Left lobe of liver (tissue), 2 donors: ENCODE measurements at regions not wholly inside any gene's neighbourhood (a gene's known extent, or its start where the extent isn't known, plus 50 kb on each side); places are given as distances from the start of the nearest gene placed in this dataset.
"Not testable (repeated sequence)": the region's sequence is repeated elsewhere in the genome, so short reads cannot be mapped to it uniquely, and the experiment has no call there.

ENCODE experiments used
- ATAC-seq: fragments of 200-7000 bp; cut with Tn5 transposase; one replicate; pipeline ENCODE4 v1.9.1; 2020; ENCODE audit warnings: mild to moderate bottlenecking, moderate library complexity
- DNase-seq: peaks from one replicate; pipeline ENCODE4 v3.0.0-alpha.2; 2020; ENCODE audit warnings: low spot score
- donor health status: DM: no; HTN: no; CAD: no; lungs with moderate emphysema.
- donor health status: DM: no; HTN: yes; CAD: no.

- ATAC-seq, result no peak
- no peak for DNase-seq
These were observed 56.3 kb downstream of the SOX14 start for GRCh38 chr3:137820366-137820765.

GRCh38 chr3:137835096-137835495 lies 71.0 kb downstream of the SOX14 start:
- ATAC-seq (no peak), DNase-seq (no peak)

GRCh38 chr3:137845194-137845593 lies 81.1 kb downstream of the SOX14 start:
- DNase-seq (no peak), ATAC-seq (no peak)

GRCh38 chr3:137845666-137846065 lies 81.6 kb downstream of the SOX14 start:
- DNase-seq (no peak), ATAC-seq (no peak)

GRCh38 chr3:137852391-137852830 lies 88.3 kb downstream of the SOX14 start:
- DNase-seq (no peak), ATAC-seq (no peak)

- ATAC-seq, result no peak
These were observed 90.6 kb downstream of the SOX14 start for GRCh38 chr3:137854533-137855261.

GRCh38 chr3:137866001-137866400 lies 101.9 kb downstream of the SOX14 start:
- DNase-seq (no peak), ATAC-seq (no peak)

More at GRCh38 chr3:137854533-137855261, 90.6 kb downstream of the SOX14 start:
- DNase-seq, result no peak

- ATAC-seq, result no peak
- no peak for DNase-seq
These were observed 102.8 kb downstream of the SOX14 start for GRCh38 chr3:137866933-137867332.

- no peak for ATAC-seq
- no peak for DNase-seq
These were observed 103.5 kb downstream of the SOX14 start for GRCh38 chr3:137867611-137868010.

GRCh38 chr3:137869022-137869421 lies 104.9 kb downstream of the SOX14 start:
- DNase-seq (no peak), ATAC-seq (no peak)

- DNase-seq, ATAC-seq: not testable (repeated sequence)
These were observed 108.5 kb downstream of the SOX14 start for GRCh38 chr3:137872589-137872988.

GRCh38 chr3:137896842-137897241 lies 113.1 kb upstream of the CLDN18 start:
- ATAC-seq, DNase-seq: not testable (repeated sequence)

GRCh38 chr3:137906985-137907649 lies 102.8 kb upstream of the CLDN18 start:
- no peak for DNase-seq

GRCh38 chr3:137924628-137925027 lies 85.3 kb upstream of the CLDN18 start:
- DNase-seq, result no peak
- no peak for ATAC-seq

More at GRCh38 chr3:137906985-137907649, 102.8 kb upstream of the CLDN18 start:
- no peak for ATAC-seq

GRCh38 chr3:137925080-137925479 lies 84.9 kb upstream of the CLDN18 start:
- DNase-seq, result no peak
- no peak for ATAC-seq

GRCh38 chr3:137926991-137927390 lies 83.0 kb upstream of the CLDN18 start:
- no peak for ATAC-seq
- DNase-seq, result no peak

- ATAC-seq (no peak), DNase-seq (no peak)
These were observed 79.0 kb upstream of the CLDN18 start for GRCh38 chr3:137930976-137931375.

- DNase-seq (no peak), ATAC-seq (no peak)
These were observed 71.1 kb upstream of the CLDN18 start for GRCh38 chr3:137938876-137939275.

GRCh38 chr3:137944593-137944992 lies 65.4 kb upstream of the CLDN18 start:
- DNase-seq, result no peak
- no peak for ATAC-seq

GRCh38 chr3:137946356-137946973 lies 63.5 kb upstream of the CLDN18 start:
- ATAC-seq (peak; percentile 84), DNase-seq (peak; percentile 45)

GRCh38 chr3:137947117-137947516 lies 62.8 kb upstream of the CLDN18 start:
- ATAC-seq (no peak), DNase-seq (no peak)
